HepG2 (cell line): ENCODE measurements at regions not wholly inside any gene's neighbourhood (a gene's known extent, or its start where the extent isn't known, plus 50 kb on each side); places are given as distances from the start of the nearest gene placed in this dataset.

ENCODE experiments used
- ATAC-seq: fragments of 200-7000 bp; cut with Tn5 transposase; 3 replicates; pipeline ENCODE4 v1.9.1; 2020; ENCODE audit warnings: mild to moderate bottlenecking, moderate library complexity
- BruUV-seq: library from RNA; stranded (reverse); fragments of 400-500 nt; replicated peaks from 2 replicates; lab custom pipeline; 2021; lab: Mats Ljungman, UMichigan
- CTCF ChIA-PET: fragments of 300-600 bp; formaldehyde crosslinking; extraction: SDS; loops from one replicate; lab custom pipeline; 2021; ENCODE audit warnings: low total read pairs, inconsistent platforms, low intra/inter-chr PET ratio; lab: Yijun Ruan, JAX
- POLR2A ChIA-PET: fragments of 350-600 bp; sonication (Branson Sonifier 250); formaldehyde crosslinking; loops from one replicate; lab custom pipeline; 2020; ENCODE audit warnings: antibody characterized with exemption, inconsistent platforms; lab: Yijun Ruan, JAX
- DNase-seq: peaks from one replicate; pipeline ENCODE4 v3.0.0-alpha.2; 2015; ENCODE audit warnings: low spot score
- FAIRE-seq: peaks from 3 replicates; lab custom pipeline; 2011; peaks lifted over from hg19 to GRCh38; lab: Jason Lieb, UNC
- H2AFZ ChIP-seq: one replicate; pipeline ENCODE4 v1.6.1; 2011; ENCODE audit warnings: low read length, inconsistent platforms
- H3K27ac ChIP-seq: fragments of 300-600 bp; 3 replicates; pipeline ENCODE4 v1.8.0; 2011; ENCODE audit warnings: mixed run types, mild to moderate bottlenecking, mixed read lengths, low read length, inconsistent platforms; ENCODE audit not compliant: insufficient read depth; ENCODE audit errors: extremely low read length
- H3K27me3 ChIP-seq, 2 experiments: fragments of 200-600 bp in 1 of 2; 2 replicates in 1 of 2; 3 replicates in 1 of 2; pipeline versions ENCODE4 v1.6.0 to v1.8.0; 2011; ENCODE audit warnings: low read length in 2 of 2, mild to moderate bottlenecking in 2 of 2, moderate library complexity in 2 of 2, inconsistent platforms in 1 of 2; ENCODE audit not compliant: insufficient read depth in 2 of 2, control insufficient read depth in 1 of 2
- H3K36me3 ChIP-seq, 2 experiments: fragments of 200-600 bp in 1 of 2; replicated peaks in 1 of 2; 2 replicates in 1 of 2; 3 replicates in 1 of 2; pipeline versions ENCODE4 v1.5.1 to v1.8.0; 2011; ENCODE audit warnings: low read length in 2 of 2, inconsistent platforms in 1 of 2; ENCODE audit not compliant: insufficient read depth in 2 of 2, control insufficient read depth in 1 of 2
- H3K4me1 ChIP-seq: 2 replicates; pipeline ENCODE4 v1.5.1; 2012; ENCODE audit warnings: low read length, inconsistent platforms; ENCODE audit not compliant: insufficient read depth
- H3K4me2 ChIP-seq: 2 replicates; pipeline ENCODE4 v1.6.0; 2011; ENCODE audit warnings: low read depth, low read length, inconsistent platforms
- H3K4me3 ChIP-seq, 3 experiments: fragments of 200-600 bp in 1 of 3; sonication (generic), shearing (Covaris generic) in 1 of 3; replicated peaks in 1 of 3; 2 replicates each; pipeline ENCODE4 v1.5.1; 2011 to 2016; ENCODE audit warnings: low read length in 3 of 3, inconsistent platforms in 2 of 3, low read depth in 2 of 3, mild to moderate bottlenecking in 2 of 3, control low read depth in 1 of 3, mixed read lengths in 1 of 3; ENCODE audit not compliant: insufficient read depth in 1 of 3
- H3K79me2 ChIP-seq: one replicate; pipeline ENCODE4 v1.6.1; 2011; ENCODE audit warnings: low read length, inconsistent platforms; ENCODE audit not compliant: insufficient read depth
- H3K9ac ChIP-seq: 2 replicates; pipeline ENCODE4 v1.6.0; 2011; ENCODE audit warnings: mild to moderate bottlenecking, low read depth, low read length, inconsistent platforms; ENCODE audit not compliant: insufficient read depth
- H3K9me3 ChIP-seq: 2 replicates; pipeline ENCODE4 v1.5.1; 2012; ENCODE audit warnings: mild to moderate bottlenecking, low read length
- H4K20me1 ChIP-seq: 2 replicates; pipeline ENCODE4 v1.6.0; 2011; ENCODE audit warnings: inconsistent platforms, mild to moderate bottlenecking, low read length, moderate library complexity; ENCODE audit not compliant: insufficient read depth
- ARNT ChIP-seq: fragments of 450-650 bp; IDR thresholded peaks from 2 replicates; pipeline ENCODE4 v1.6.1; 2017
- FOXP1 ChIP-seq, 2 experiments: fragments of 450-650 bp in 1 of 2; IDR thresholded peaks; 2 replicates each; pipeline ENCODE4 v1.6.1; 2017 to 2018; ENCODE audit warnings: antibody characterized with exemption in 1 of 2
- HHEX ChIP-seq: IDR thresholded peaks from 2 replicates; pipeline ENCODE4 v1.6.1; 2016; ENCODE audit warnings: control low read depth
- KLF12 ChIP-seq: sonication (generic); formaldehyde crosslinking; IDR thresholded peaks from 2 replicates; pipeline ENCODE4 v1.4.0; 2020; ENCODE audit warnings: missing genetic modification reagents, borderline replicate concordance
- PAXIP1 ChIP-seq: sonication (generic); formaldehyde crosslinking; conservative IDR thresholded peaks from 2 replicates; pipeline ENCODE4 v1.4.0; 2020; ENCODE audit warnings: mild to moderate bottlenecking, missing genetic modification reagents, moderate library complexity
- ZNF292 ChIP-seq: sonication (generic); formaldehyde crosslinking; IDR thresholded peaks from 2 replicates; pipeline ENCODE4 v1.8.1; 2022; ENCODE audit warnings: mild to moderate bottlenecking, low read depth, missing genetic modification reagents, borderline replicate concordance
- ZNF468 ChIP-seq: sonication (generic); formaldehyde crosslinking; IDR thresholded peaks from 2 replicates; pipeline ENCODE4 v1.8.0; 2022; ENCODE audit warnings: mild to moderate bottlenecking, moderate library complexity, missing genetic modification reagents
- WGBS: methylation state at CpG from one replicate; pipeline ENCODE4 v1.1.6; 2017; ENCODE audit warnings: low lambda C conversion rate; 5-methylcytosine and 5-hydroxymethylcytosine counted together
- in situ Hi-C: cut with HindIII; loops from 2 replicates; pipeline ENCODE4 v1.10.0; 2017; ENCODE audit warnings: low pct_unique_long_range_greater_than_20kb; ENCODE audit not compliant: extremely low pct_ligation_motif_present
- intact Hi-C: fragments of 100-400 bp; cut with micrococcal nuclease; formaldehyde crosslinking; loops from one replicate; pipeline ENCODE4 v1.10.0; 2022; ENCODE audit not compliant: unreplicated experiment
- TF ChIP-seq, protein P1 (sequence below): sonication (generic); formaldehyde crosslinking; IDR thresholded peaks from 2 replicates; pipeline ENCODE4 v1.8.0; 2022; ENCODE audit warnings: mild to moderate bottlenecking, missing genetic modification reagents

- TF ChIP-seq, protein P1, sequence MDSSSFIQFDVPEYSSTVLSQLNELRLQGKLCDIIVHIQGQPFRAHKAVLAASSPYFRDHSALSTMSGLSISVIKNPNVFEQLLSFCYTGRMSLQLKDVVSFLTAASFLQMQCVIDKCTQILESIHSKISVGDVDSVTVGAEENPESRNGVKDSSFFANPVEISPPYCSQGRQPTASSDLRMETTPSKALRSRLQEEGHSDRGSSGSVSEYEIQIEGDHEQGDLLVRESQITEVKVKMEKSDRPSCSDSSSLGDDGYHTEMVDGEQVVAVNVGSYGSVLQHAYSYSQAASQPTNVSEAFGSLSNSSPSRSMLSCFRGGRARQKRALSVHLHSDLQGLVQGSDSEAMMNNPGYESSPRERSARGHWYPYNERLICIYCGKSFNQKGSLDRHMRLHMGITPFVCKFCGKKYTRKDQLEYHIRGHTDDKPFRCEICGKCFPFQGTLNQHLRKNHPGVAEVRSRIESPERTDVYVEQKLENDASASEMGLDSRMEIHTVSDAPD: no peak
- no peak for TF ChIP-seq ZNF292
- TF ChIP-seq PAXIP1: no peak
These were observed 639.8 kb downstream of the TMEM182 start (continued) for GRCh38 chr2:103401621-103402020.

DNA sequence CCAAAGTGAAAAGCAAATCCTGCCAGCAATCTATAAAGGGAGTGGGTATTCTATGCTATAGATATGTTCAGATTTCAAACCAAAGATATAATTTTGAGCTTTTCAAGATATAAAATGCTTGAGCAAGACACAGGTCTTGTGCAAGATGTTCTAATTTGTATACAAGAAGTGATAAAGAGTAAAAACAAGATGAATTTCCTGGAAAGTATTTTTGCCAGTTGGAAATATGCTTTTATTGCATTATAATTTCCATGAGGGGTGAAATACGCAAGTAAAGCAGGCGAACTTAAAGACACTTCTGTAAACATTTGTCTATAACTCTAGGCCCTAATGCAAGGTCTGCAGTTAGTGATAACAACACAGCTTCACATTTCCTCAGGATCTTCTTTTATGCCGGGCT is 640.5 kb downstream of the TMEM182 start:
- no peaks in the 10 kb centered on the region for H4K20me1 ChIP-seq
- DNase-seq: no peak
- in situ Hi-C loops (no loop called here), intact Hi-C loops (no loop called here)
- no peak overlapping the region for H3K9ac ChIP-seq
- no TSS peak for BruUV-seq
- H3K79me2 ChIP-seq: no peaks in the 10 kb centered on the region
- no peak overlapping the region for H3K4me3 ChIP-seq
- ChIA-PET POLR2A (no interaction called here), CTCF (no interaction called here)
- H3K9me3 ChIP-seq: no peaks in the 10 kb centered on the region
- no peak overlapping the region for H2AFZ ChIP-seq
- TF ChIP-seq ARNT: no peak
- no peak for TF ChIP-seq FOXP1 (IDR thresholded peaks at IDR 0.05)
- TF ChIP-seq FOXP1 (CRISPR knock-in tag; IDR thresholded peaks at IDR 0.05): no peak
- TF ChIP-seq KLF12 (CRISPR knock-in tag): no peak
- no peak for TF ChIP-seq HHEX
- no peak for TF ChIP-seq ZNF468
- ATAC-seq: no peak
- no peaks in the 10 kb centered on the region for H3K27me3 ChIP-seq
- 60% methylated on average over 3 of the region's 3 CpGs for WGBS
- no peak overlapping the region for H3K27ac ChIP-seq
- H3K4me2 ChIP-seq: no peak overlapping the region
- no peak for FAIRE-seq
- no peaks in the 10 kb centered on the region for H3K4me1 ChIP-seq
- H3K36me3 ChIP-seq: no peaks in the 10 kb centered on the region
